ENCODE measurements at regions not wholly inside any gene's neighbourhood (a gene's known extent, or its start where the extent isn't known, plus 50 kb on each side); places are given as distances from the start of the nearest gene placed in this dataset.
"Not testable (repeated sequence)": the region's sequence is repeated elsewhere in the genome, so short reads cannot be mapped to it uniquely, and the experiment has no call there.

GRCh38 chr7:17560966-17561365 is 262.5 kb downstream of the AHR start:
- POLR2A ChIA-PET, result no interaction called here
- TF ChIP-seq BHLHE40 (IDR thresholded peaks at IDR 0.05; ENCODE audit: borderline replicate concordance), result no peak
- no peak for TF ChIP-seq CTBP1 (IDR thresholded peaks at IDR 0.05; ENCODE audit: borderline replicate concordance)
- TF ChIP-seq PKNOX1 (IDR thresholded peaks at IDR 0.05), result no peak
- TF ChIP-seq ARNT (IDR thresholded peaks at IDR 0.05), result no peak
- TF ChIP-seq NFRKB (IDR thresholded peaks at IDR 0.05), result no peak
- TF ChIP-seq ELF4 (IDR thresholded peaks at IDR 0.05), result no peak
- TF ChIP-seq FOXK2 (IDR thresholded peaks at IDR 0.05), result no peak
- no peak for TF ChIP-seq LEF1 (IDR thresholded peaks at IDR 0.05; ENCODE audit: borderline replicate concordance)
- no peak for TF ChIP-seq SUZ12 (IDR thresholded peaks at IDR 0.05)
- TF ChIP-seq L3MBTL2 (conservative IDR thresholded peaks at IDR 0.05), result no peak
- TF ChIP-seq ZNF384 (IDR thresholded peaks at IDR 0.05), result no peak
- no peak for TF ChIP-seq TARDBP (IDR thresholded peaks at IDR 0.05)
- no peak for TF ChIP-seq FOXA1 (IDR thresholded peaks at IDR 0.05)
- TF ChIP-seq FOXM1 (IDR thresholded peaks at IDR 0.05; ENCODE audit: borderline replicate concordance), result no peak
- TF ChIP-seq SP1 (IDR thresholded peaks at IDR 0.05), result no peak
- TF ChIP-seq HDGF (IDR thresholded peaks at IDR 0.05; ENCODE audit: borderline replicate concordance), result no peak
- DNase-seq (ENCODE audit: extremely low spot score), result no peak
- CTCF ChIA-PET, result no interaction called here

- POLR2A ChIA-PET, result no interaction called here
These were observed 266.3 kb downstream of the AHR start for GRCh38 chr7:17564678-17565212.

GRCh38 chr7:17580141-17580540 is 281.7 kb downstream of the AHR start:
- POLR2A ChIA-PET, result no interaction called here
- TF ChIP-seq ARNT (IDR thresholded peaks at IDR 0.05) (no peak), HDGF (IDR thresholded peaks at IDR 0.05; ENCODE audit: borderline replicate concordance) (no peak), ELF4 (IDR thresholded peaks at IDR 0.05) (no peak), TARDBP (IDR thresholded peaks at IDR 0.05) (no peak), FOXM1 (IDR thresholded peaks at IDR 0.05; ENCODE audit: borderline replicate concordance) (no peak), SP1 (IDR thresholded peaks at IDR 0.05) (no peak), L3MBTL2 (conservative IDR thresholded peaks at IDR 0.05) (no peak), LEF1 (IDR thresholded peaks at IDR 0.05; ENCODE audit: borderline replicate concordance) (no peak), FOXK2 (IDR thresholded peaks at IDR 0.05) (no peak), SUZ12 (IDR thresholded peaks at IDR 0.05) (no peak), CTBP1 (IDR thresholded peaks at IDR 0.05; ENCODE audit: borderline replicate concordance) (no peak), BHLHE40 (IDR thresholded peaks at IDR 0.05; ENCODE audit: borderline replicate concordance) (no peak)
- CTCF ChIA-PET, result no interaction called here

More at GRCh38 chr7:17564678-17565212, 266.3 kb downstream of the AHR start:
- CTCF ChIA-PET, result no interaction called here
- no peak for DNase-seq (ENCODE audit: extremely low spot score)
- TF ChIP-seq CTBP1 (IDR thresholded peaks at IDR 0.05; ENCODE audit: borderline replicate concordance) (no peak), BHLHE40 (IDR thresholded peaks at IDR 0.05; ENCODE audit: borderline replicate concordance) (no peak), PKNOX1 (IDR thresholded peaks at IDR 0.05) (no peak), ELF4 (IDR thresholded peaks at IDR 0.05) (no peak), SP1 (IDR thresholded peaks at IDR 0.05) (no peak), FOXK2 (IDR thresholded peaks at IDR 0.05) (no peak), ZNF384 (IDR thresholded peaks at IDR 0.05) (no peak), FOXA1 (IDR thresholded peaks at IDR 0.05) (no peak), NFRKB (IDR thresholded peaks at IDR 0.05) (no peak), HDGF (IDR thresholded peaks at IDR 0.05; ENCODE audit: borderline replicate concordance) (no peak), SUZ12 (IDR thresholded peaks at IDR 0.05) (no peak), TARDBP (IDR thresholded peaks at IDR 0.05) (no peak), LEF1 (IDR thresholded peaks at IDR 0.05; ENCODE audit: borderline replicate concordance) (no peak), L3MBTL2 (conservative IDR thresholded peaks at IDR 0.05) (no peak), FOXM1 (IDR thresholded peaks at IDR 0.05; ENCODE audit: borderline replicate concordance) (no peak), ARNT (IDR thresholded peaks at IDR 0.05) (no peak)

GRCh38 chr7:17580856-17581255 is 282.4 kb downstream of the AHR start:
- CTCF ChIA-PET, result no interaction called here
- no peak for DNase-seq (ENCODE audit: extremely low spot score)
- POLR2A ChIA-PET, result no interaction called here
- TF ChIP-seq ZNF384 (IDR thresholded peaks at IDR 0.05) (no peak), SP1 (IDR thresholded peaks at IDR 0.05) (no peak), SUZ12 (IDR thresholded peaks at IDR 0.05) (no peak), LEF1 (IDR thresholded peaks at IDR 0.05; ENCODE audit: borderline replicate concordance) (no peak), ARNT (IDR thresholded peaks at IDR 0.05) (no peak), FOXM1 (IDR thresholded peaks at IDR 0.05; ENCODE audit: borderline replicate concordance) (no peak), L3MBTL2 (conservative IDR thresholded peaks at IDR 0.05) (no peak)

More at GRCh38 chr7:17580141-17580540, 281.7 kb downstream of the AHR start:
- no peak for DNase-seq (ENCODE audit: extremely low spot score)

- no peak for DNase-seq (ENCODE audit: extremely low spot score)
- CTCF ChIA-PET, result no interaction called here
- POLR2A ChIA-PET, result no interaction called here
- TF ChIP-seq NFRKB (IDR thresholded peaks at IDR 0.05), result no peak
- TF ChIP-seq SUZ12 (IDR thresholded peaks at IDR 0.05), result no peak
- TF ChIP-seq ZNF384 (IDR thresholded peaks at IDR 0.05), result no peak
- no peak for TF ChIP-seq HDGF (IDR thresholded peaks at IDR 0.05; ENCODE audit: borderline replicate concordance)
- no peak for TF ChIP-seq CTBP1 (IDR thresholded peaks at IDR 0.05; ENCODE audit: borderline replicate concordance)
- no peak for TF ChIP-seq BHLHE40 (IDR thresholded peaks at IDR 0.05; ENCODE audit: borderline replicate concordance)
- no peak for TF ChIP-seq FOXM1 (IDR thresholded peaks at IDR 0.05; ENCODE audit: borderline replicate concordance)
- TF ChIP-seq PKNOX1 (IDR thresholded peaks at IDR 0.05), result no peak
- TF ChIP-seq FOXK2 (IDR thresholded peaks at IDR 0.05), result no peak
- TF ChIP-seq SP1 (IDR thresholded peaks at IDR 0.05), result no peak
- TF ChIP-seq L3MBTL2 (conservative IDR thresholded peaks at IDR 0.05), result no peak
- no peak for TF ChIP-seq TARDBP (IDR thresholded peaks at IDR 0.05)
- TF ChIP-seq ARNT (IDR thresholded peaks at IDR 0.05), result no peak
- no peak for TF ChIP-seq ELF4 (IDR thresholded peaks at IDR 0.05)
- no peak for TF ChIP-seq FOXA1 (IDR thresholded peaks at IDR 0.05)
- no peak for TF ChIP-seq LEF1 (IDR thresholded peaks at IDR 0.05; ENCODE audit: borderline replicate concordance)
These were observed 282.8 kb downstream of the AHR start for GRCh38 chr7:17581301-17581700.

- DNase-seq (ENCODE audit: extremely low spot score); POLR2A ChIA-PET: not testable (repeated sequence)
- CTCF ChIA-PET, result interaction anchor here (0.6 kb wide), 1 partner anchor 51 kb away, joined by 5 read pairs; no protein-coding TSS in a partner anchor
These were observed 284.2 kb downstream of the AHR start for GRCh38 chr7:17582696-17583095.
